ENCODE measurements at regions not wholly inside any gene's neighbourhood (a gene's known extent, or its start where the extent isn't known, plus 50 kb on each side); places are given as distances from the start of the nearest gene placed in this dataset.

- no peak for TF ChIP-seq CTCF (IDR thresholded peaks at IDR 0.05)
- no peak for TF ChIP-seq EZH2 (IDR thresholded peaks at IDR 0.05; ENCODE audit: borderline replicate concordance, insufficient read depth, low read depth, low read length, poor library complexity, severe bottlenecking)
Measured at GRCh38 chr6:166733900-166734299, 106.8 kb upstream of the RPS6KA2 start.

Measured in B cell (primary cell).